T-helper 9 cell (primary cell): ENCODE measurements at regions not wholly inside any gene's neighbourhood (a gene's known extent, or its start where the extent isn't known, plus 50 kb on each side); places are given as distances from the start of the nearest gene placed in this dataset.
"Not testable (repeated sequence)": the region's sequence is repeated elsewhere in the genome, so short reads cannot be mapped to it uniquely, and the experiment has no call there.

Source experiments
- DNase-seq: peaks from one replicate; pipeline ENCODE4 v3.0.0-alpha.2; 2020

DNA sequence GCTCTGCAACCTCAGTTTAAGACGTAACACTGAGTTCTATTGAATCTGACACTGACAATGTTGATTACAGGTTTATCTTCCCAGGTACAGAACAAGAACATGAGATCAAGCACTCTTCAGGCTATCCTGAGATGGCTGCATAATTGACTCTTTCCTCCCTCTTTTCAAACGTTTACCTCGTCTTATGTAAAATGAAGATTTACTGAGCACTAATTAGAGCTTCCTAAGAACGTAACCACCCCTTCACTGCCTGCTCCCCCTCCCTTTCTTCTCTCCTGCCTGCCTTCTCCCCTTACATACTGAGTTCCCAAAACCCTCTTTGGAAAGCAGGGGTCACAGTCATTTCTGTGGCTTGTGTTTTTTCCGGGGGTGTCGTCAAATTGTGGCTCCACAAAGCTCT lies 86.2 kb upstream of the ADCY2 start:
- DNase-seq: not testable (repeated sequence)

DNA sequence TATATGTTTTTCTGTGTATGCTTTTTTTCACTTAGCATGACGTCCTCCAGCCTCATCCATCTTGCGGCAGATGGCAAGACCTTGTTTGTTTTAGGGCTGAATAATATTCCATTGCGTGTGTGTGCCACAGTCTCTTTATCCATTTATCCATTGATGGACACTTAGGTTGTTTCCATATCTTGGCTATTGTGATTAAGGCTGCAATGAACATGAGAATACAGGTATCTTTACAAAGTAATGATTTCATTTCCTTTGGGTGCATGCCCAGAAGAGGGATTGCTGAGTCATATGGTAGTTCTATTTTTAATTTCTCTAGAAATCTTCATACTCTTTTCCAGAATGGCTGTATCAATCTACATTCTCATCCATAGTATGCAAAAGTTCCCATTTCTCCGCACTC lies 85.3 kb upstream of the ADCY2 start:
- DNase-seq: not testable (repeated sequence)

GRCh38 chr5:7315118-7315517 lies 80.8 kb upstream of the ADCY2 start:
- DNase-seq: no peak

- DNase-seq: no peak
Measured at GRCh38 chr5:7317751-7318150, 78.2 kb upstream of the ADCY2 start.

GRCh38 chr5:7320701-7321301 lies 75.1 kb upstream of the ADCY2 start:
- DNase-seq: no peak

GRCh38 chr5:7321724-7322123 lies 74.2 kb upstream of the ADCY2 start:
- no peak for DNase-seq

- DNase-seq: no peak
Measured at GRCh38 chr5:7324919-7325318, 71.0 kb upstream of the ADCY2 start.

- DNase-seq: no peak
Measured at GRCh38 chr5:7325975-7326913, 69.7 kb upstream of the ADCY2 start.

GRCh38 chr5:7329141-7329540 lies 66.8 kb upstream of the ADCY2 start:
- no peak for DNase-seq

DNA sequence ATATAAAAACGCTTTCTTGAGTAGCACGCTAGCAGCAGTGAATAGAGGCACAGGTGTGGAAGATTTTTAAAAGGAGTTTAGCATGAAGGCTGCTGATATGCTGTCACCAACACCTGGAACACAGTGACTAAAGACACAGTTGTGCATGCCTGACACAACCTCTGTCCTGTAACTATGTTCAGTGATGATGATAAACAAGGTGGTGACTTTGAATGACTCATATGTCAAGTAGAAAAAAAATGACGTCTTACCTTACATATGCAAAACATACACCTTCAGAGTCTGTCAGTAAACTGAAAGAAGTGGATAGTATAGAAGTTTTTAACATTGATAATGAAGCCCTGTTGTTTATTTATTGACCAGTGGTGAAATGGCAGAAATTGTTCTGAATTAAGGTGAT lies 66.2 kb upstream of the ADCY2 start:
- DNase-seq: no peak

- no peak for DNase-seq
Measured at GRCh38 chr5:7330256-7330655, 65.7 kb upstream of the ADCY2 start.

DNA sequence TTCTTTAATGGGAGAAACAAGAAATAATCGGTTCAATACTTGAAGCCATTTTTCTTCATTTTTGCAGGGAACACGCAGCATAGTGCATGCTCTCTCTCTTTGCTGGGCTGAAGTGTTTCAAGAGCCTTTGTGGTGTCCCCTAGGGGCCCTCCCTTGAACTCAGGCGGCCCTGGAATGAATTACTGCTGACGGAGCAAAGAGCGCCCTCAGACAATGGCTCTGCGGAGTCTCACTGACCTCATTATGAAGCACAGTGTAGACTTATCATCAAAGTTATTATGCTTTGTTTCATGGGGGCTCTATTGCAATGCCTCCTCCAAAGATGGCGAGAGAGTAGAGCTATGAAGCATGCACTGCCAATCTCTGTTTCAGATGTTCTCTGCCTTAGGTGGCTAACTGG lies 64.8 kb upstream of the ADCY2 start:
- no peak for DNase-seq
